ENCODE measurements at regions not wholly inside any gene's neighbourhood (a gene's known extent, or its start where the extent isn't known, plus 50 kb on each side); places are given as distances from the start of the nearest gene placed in this dataset.
A peak's percentile ranks its signal among the peaks of the same experiment; 100 is the strongest.
"Not testable (repeated sequence)": the region's sequence is repeated elsewhere in the genome, so short reads cannot be mapped to it uniquely, and the experiment has no call there.

DNA sequence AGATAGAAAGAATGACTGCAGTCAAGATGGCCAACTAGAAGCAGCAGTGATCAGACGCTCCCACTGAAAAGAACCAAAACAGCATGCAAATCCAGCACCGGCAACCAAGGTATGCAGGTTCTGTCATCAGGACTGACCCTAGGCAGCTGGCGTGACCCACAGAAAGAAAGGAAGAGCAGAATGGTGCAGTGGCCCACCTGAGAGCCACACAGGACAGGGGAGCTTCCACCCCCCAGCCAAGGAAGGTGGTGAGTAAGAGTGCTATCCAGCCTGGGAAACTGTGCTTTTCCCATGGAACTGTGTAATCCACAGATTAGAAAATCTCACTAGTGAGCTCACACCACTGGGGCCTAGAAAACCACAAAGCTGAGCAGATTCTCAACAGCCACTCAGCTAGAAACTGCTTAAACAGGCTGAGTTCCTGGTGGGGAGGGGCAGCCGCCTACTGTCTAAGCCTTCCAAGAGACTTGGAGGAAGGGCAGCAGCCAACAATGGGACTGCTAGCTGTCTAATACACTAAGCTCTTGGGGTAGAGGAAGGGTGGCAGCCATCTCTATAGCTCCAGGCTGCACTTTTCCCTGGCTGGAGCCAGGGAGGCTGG, 127.9 kb downstream of the EVA1A start:
- no peaks in the 10 kb centered on the region for H3K36me3 Mint-ChIP-seq
- H3K4me1 Mint-ChIP-seq, result peaks cover 36% of the 10 kb centered on the region
- DNase-seq (ENCODE audit: low spot score in 2 of 2) (no peak), ATAC-seq (ENCODE audit: low read depth) (peak; percentile 38)
- H3K27me3 Mint-ChIP-seq, result no peaks in the 10 kb centered on the region
- peak overlapping the region; percentile 1 for H3K27ac Mint-ChIP-seq
- H3K9me3 Mint-ChIP-seq, result no peaks in the 10 kb centered on the region
- peak overlapping the region; percentile 75 for H3K4me3 Mint-ChIP-seq

DNA sequence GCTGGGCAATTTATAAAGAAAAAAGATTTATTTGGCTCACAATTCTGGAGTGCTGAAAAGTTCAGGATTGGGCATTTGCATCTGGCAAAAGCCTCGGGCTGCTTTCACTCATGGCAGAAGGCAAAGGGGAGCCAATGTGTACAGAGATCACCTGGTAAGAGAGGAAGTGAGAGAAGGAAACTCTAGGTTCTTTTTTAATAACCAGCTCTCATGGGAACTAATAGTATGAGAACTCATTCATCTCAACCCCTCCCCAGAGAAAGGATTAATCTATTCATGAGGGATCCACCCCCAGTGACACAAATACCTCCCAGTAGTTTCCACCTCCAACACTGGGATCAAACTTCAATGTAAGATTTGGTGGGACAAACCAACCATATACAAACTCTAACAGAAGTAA, 129.0 kb downstream of the EVA1A start:
- Mint-ChIP-seq H3K4me3 (peak overlapping the region; percentile 78), H3K27ac (peak overlapping the region; percentile 81), H3K36me3 (no peaks in the 10 kb centered on the region), H3K9me3 (no peaks in the 10 kb centered on the region), H3K4me1 (peaks cover 41% of the 10 kb centered on the region), H3K27me3 (no peaks in the 10 kb centered on the region)
- ATAC-seq (ENCODE audit: low read depth) (peak; percentile 95), DNase-seq (ENCODE audit: low spot score in 2 of 2) (peak; percentile 23 to 28)

DNA sequence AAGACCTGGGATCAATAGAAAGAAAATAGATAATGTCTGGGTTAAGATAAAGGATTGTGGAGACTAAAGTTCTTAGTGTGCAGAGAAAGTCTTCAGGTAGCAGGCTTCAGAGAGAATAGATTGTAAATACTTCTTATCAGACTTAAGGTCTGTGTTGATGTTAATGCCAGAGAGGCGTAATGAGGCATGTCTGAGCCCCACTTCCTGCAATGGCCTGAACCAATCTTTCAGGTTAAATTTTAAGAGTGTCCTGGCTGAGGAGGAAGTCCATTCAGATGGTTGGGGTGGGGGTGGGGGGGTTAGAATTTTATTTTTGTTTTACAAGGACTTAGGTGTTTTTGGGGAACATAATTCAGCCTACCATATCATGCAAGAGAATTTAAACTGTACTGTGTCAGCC, 129.5 kb downstream of the EVA1A start:
- H3K4me1 Mint-ChIP-seq, result peaks cover 41% of the 10 kb centered on the region
- H3K9me3 Mint-ChIP-seq, result no peaks in the 10 kb centered on the region
- ATAC-seq (ENCODE audit: low read depth), result peak; percentile 25

DNA sequence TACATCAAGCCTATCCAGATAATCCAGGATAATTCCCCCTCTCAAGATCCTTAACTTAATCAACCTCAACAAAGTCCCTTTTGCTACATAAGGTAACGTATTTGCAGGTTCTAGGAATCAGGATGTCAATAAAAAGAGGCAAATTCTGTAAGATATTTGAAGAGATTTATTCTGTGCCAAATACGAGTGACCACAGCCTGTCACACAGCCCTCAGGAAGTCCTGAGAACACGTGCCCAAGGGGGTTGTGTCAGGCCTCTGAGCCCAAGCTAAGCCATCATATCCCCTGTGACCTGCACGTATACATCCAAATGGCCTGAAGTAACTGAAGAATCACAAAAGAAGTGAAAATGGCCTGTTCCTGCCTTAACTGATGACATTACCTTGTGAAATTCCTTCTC, 130.3 kb downstream of the EVA1A start:
- not testable (repeated sequence) for H3K4me3 Mint-ChIP-seq; ATAC-seq (ENCODE audit: low read depth); DNase-seq (ENCODE audit: low spot score in 2 of 2); H3K36me3 Mint-ChIP-seq; H3K27me3 Mint-ChIP-seq; H3K9me3 Mint-ChIP-seq
- Mint-ChIP-seq H3K4me1 (peaks cover 41% of the 10 kb centered on the region), H3K27ac (peak overlapping the region; percentile 81)

More for the DNA sequence above, 129.5 kb downstream of the EVA1A start:
- Mint-ChIP-seq H3K27me3 (no peaks in the 10 kb centered on the region), H3K36me3 (no peaks in the 10 kb centered on the region), H3K27ac (peak overlapping the region; percentile 81), H3K4me3 (peak overlapping the region; percentile 45)
- DNase-seq (ENCODE audit: low spot score in 2 of 2), result no peak

DNA sequence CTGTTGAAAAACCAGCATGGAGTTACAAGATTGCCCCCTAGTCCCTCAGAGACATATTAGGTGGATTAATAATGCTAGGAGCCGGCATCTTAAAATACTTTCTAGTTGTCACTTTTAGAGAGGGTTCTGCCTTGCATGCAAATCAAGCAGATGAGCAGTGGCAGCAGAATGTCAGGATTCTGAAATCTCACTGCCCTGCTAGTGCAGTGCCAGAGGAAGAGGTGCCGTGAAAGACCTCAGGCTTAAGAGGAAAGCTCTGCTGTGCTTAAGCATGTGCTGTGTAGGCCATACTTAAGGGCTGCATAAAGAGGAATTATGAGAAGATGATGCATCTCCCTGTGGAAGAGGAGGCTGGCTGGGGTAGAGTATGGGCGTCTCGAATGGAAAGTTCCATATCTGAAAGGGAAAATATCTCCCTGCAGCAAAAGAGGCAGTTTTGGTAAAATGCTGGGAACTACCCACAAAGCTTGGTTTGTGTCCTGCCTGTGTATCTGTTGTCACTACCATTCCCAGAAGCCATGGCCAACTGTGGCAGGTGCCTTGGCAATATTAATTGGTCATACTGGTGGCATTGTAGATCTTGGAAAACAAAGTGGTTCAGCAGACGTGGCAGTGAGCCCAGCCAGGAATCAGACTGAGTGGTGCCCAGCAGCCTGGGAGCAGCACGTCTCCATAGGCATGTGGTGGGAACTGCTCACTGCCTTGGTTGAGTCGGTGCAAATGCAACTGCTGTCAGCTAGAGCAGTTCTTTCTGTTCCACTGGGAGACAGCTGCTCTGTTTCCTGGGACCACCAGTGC, 131.9 kb downstream of the EVA1A start:
- no peaks in the 10 kb centered on the region for H3K27me3 Mint-ChIP-seq
- peaks cover 41% of the 10 kb centered on the region for H3K4me1 Mint-ChIP-seq
- no peaks in the 10 kb centered on the region for H3K9me3 Mint-ChIP-seq
- no peak for ATAC-seq (ENCODE audit: low read depth)
- H3K36me3 Mint-ChIP-seq, result no peaks in the 10 kb centered on the region
- no peak for DNase-seq (ENCODE audit: low spot score in 2 of 2)
- peak overlapping the region; percentile 1 for H3K27ac Mint-ChIP-seq
- peak overlapping the region; percentile 47 for H3K4me3 Mint-ChIP-seq

DNA sequence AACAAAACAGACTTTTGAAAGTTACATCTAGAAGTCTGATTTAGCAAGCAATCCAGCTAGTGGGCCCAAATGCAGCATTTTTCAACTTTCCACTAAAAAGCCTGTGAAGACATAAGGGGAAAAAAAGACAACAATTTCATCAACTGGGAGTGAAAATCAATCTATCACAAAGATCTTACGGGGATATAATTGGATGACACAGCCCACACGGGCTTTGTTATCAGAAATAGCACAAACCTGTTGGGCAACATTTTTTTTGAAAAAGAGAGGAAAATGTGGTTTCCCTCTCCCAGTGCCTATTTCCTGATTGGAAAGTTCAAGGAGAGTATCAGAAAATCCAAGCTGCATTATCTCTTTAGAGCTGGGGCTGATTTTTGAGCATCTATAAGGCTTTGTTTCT, 132.7 kb downstream of the EVA1A start:
- H3K4me3 Mint-ChIP-seq, result no peak overlapping the region
- ATAC-seq (ENCODE audit: low read depth) (no peak), DNase-seq (ENCODE audit: low spot score in 2 of 2) (no peak)
- peaks cover 41% of the 10 kb centered on the region for H3K4me1 Mint-ChIP-seq
- no peaks in the 10 kb centered on the region for H3K36me3 Mint-ChIP-seq
- peak overlapping the region; percentile 1 for H3K27ac Mint-ChIP-seq
- H3K9me3 Mint-ChIP-seq, result no peaks in the 10 kb centered on the region
- no peaks in the 10 kb centered on the region for H3K27me3 Mint-ChIP-seq

DNA sequence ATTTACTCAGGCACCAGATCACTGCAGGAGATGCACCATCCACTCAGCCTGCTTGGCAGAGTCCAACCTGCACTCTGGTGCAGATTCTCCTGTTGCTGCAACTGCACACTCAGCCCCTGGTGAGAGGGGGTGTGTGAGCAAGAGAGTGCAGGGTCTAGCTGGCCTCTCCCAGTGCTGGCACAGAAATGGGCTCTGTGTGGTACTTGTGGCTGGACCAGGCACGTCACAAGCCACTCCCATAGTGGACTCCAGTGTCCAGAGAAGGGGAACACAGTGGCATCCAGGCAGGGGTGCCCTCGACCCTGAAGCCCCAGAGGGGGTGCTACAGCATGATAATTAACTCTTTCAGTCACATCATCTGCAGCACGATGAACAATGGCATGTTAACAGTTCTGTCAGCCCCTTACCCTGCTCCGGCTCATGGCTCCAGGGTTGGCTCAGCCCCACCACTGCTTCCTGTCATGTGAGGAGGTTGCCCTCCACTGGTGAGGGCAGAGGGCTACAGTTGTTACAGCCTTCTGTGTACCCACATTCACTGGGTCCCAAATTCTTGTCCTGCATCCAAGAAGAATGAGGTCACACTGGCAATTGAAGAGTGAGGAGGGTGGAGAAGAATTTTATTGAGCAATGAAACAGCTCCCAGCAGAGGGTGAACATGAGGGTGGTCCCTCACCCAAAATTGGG, 135.7 kb downstream of the EVA1A start:
- Mint-ChIP-seq H3K4me3 (no peak overlapping the region), H3K27ac (no peak overlapping the region), H3K36me3 (no peaks in the 10 kb centered on the region), H3K9me3 (no peaks in the 10 kb centered on the region), H3K27me3 (no peaks in the 10 kb centered on the region), H3K4me1 (peaks cover 20% of the 10 kb centered on the region)
- ATAC-seq (ENCODE audit: low read depth), result no peak
- DNase-seq (ENCODE audit: low spot score in 2 of 2), result no peak

DNA sequence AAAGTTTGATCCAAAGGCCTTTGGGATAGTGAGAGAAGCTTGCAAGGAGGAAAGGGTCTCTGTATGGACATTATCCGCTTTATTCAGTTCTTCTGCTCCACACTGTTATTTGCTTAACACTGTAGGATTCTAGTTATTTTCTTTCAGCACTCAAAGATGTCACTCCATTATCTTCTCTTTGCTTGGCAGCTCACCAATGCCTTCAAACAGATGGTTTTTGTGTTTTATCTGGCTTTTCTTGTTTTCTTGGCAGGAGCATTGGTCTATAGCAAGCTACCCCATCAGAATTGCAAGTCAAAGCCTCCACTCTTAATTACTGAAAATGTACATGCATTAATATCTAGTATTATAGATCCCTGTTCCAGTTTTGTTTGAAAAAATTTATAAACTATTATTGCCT, 138.8 kb downstream of the EVA1A start:
- Mint-ChIP-seq H3K36me3 (no peaks in the 10 kb centered on the region), H3K27ac (no peak overlapping the region), H3K4me1 (peaks cover 8% of the 10 kb centered on the region), H3K4me3 (no peak overlapping the region), H3K9me3 (no peaks in the 10 kb centered on the region), H3K27me3 (no peaks in the 10 kb centered on the region)
- ATAC-seq (ENCODE audit: low read depth) (no peak), DNase-seq (ENCODE audit: low spot score in 2 of 2) (no peak)

DNA sequence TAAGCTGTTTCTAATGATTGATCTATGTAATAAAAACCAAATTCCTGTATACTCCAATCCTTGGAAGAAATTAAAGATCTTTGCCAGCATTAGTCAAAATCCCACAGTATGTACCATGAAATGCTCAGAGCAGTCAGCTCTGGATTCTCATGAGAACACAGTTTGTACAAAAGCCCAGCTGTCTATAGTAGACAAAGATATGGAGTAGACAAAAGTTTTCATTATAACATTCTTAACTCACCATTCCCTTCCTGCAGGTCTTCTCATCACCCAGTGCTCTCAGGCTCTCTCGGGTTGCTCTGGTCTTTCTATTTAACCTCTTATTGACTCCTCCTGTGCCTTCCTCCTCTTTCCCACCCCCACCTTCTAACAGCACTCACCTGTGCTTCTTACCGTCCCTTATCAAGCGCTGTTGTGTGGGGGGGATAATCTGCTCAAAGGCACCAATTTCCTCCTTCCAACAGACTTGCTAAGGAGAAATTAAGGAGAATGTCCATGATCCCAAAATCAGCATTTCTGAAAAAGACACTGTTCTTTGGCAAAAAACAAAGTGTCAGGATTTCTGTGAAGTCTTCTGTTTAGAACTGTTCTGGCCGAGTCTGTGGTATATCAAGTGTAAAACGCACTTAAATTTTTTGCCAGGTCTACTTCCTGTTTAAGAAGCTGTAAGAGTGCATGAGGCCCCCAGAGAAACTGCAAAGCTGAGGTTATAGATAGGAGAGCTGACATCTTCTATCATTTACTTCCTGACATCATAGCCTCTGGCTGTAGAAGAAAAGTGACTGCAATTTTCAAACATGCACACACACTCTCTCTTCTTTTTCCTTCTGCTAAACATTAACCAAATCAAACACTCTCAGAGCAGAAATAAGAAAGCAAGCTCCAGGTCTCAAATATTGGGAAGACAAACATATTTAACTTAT, 144.1 kb downstream of the EVA1A start:
- H3K9me3 Mint-ChIP-seq, result peaks cover 3% of the 10 kb centered on the region
- DNase-seq (ENCODE audit: low spot score in 2 of 2) (peak in 1 of 2 donors; percentile 26), ATAC-seq (ENCODE audit: low read depth) (peak; percentile 91)
- peaks cover 11% of the 10 kb centered on the region for H3K36me3 Mint-ChIP-seq
- peaks cover 33% of the 10 kb centered on the region for H3K4me1 Mint-ChIP-seq
- H3K4me3 Mint-ChIP-seq, result peak overlapping the region; percentile 96
- H3K27me3 Mint-ChIP-seq, result no peaks in the 10 kb centered on the region
- peak overlapping the region; percentile 96 for H3K27ac Mint-ChIP-seq

DNA sequence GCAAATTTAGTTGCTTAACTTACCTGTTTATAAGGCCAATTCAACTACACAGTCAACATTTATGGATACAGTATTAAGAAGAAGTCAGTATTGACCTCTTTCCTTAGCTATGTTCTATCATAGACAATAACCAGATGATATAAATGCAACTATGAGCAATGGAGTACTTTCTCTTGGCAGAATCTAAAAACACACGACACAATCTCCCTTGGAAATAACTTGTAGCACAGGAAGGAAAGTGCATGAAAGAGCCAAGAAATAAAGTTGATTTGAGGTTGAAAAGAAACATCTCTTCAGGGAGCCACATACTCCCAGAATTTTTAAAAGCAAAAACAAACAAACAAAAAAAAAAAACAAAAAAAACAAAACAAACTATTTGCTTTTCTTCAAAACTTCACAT, 145.0 kb downstream of the EVA1A start:
- no peak for DNase-seq (ENCODE audit: low spot score in 2 of 2)
- Mint-ChIP-seq H3K4me1 (peaks cover 32% of the 10 kb centered on the region), H3K36me3 (peaks cover 18% of the 10 kb centered on the region), H3K27ac (no peak overlapping the region), H3K4me3 (peak overlapping the region; percentile 79), H3K27me3 (no peaks in the 10 kb centered on the region), H3K9me3 (peaks cover 6% of the 10 kb centered on the region)
- ATAC-seq (ENCODE audit: low read depth), result no peak

DNA sequence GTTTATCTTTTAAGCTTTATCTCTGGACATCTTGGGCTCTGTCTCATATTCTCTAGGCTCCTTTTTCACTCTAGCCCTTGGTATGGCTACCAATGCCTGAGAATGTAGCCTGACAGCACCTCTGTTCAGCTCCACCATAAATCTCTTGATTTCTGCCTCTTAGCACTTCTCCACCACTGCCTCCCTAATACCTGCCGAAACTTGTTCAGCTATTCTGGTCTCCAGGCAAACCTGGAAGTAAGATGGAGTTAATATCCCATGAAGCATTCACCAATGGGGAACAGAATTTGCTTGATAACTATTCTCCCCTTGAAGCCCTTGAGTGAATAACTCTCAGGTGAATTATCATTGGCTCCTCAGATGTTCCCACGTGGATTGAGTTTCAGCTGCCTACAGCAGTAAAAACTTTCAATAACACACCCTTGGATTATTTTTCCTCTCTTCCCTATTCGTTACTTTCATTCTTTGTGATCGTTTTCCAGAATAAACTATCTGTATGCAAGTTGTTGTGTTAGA, 145.6 kb downstream of the EVA1A start:
- no peak for DNase-seq (ENCODE audit: low spot score in 2 of 2)
- Mint-ChIP-seq H3K27me3 (no peaks in the 10 kb centered on the region), H3K9me3 (peaks cover 11% of the 10 kb centered on the region), H3K27ac (no peak overlapping the region), H3K4me1 (peaks cover 30% of the 10 kb centered on the region), H3K4me3 (peak overlapping the region; percentile 79), H3K36me3 (peaks cover 23% of the 10 kb centered on the region)
- ATAC-seq (ENCODE audit: low read depth), result no peak

DNA sequence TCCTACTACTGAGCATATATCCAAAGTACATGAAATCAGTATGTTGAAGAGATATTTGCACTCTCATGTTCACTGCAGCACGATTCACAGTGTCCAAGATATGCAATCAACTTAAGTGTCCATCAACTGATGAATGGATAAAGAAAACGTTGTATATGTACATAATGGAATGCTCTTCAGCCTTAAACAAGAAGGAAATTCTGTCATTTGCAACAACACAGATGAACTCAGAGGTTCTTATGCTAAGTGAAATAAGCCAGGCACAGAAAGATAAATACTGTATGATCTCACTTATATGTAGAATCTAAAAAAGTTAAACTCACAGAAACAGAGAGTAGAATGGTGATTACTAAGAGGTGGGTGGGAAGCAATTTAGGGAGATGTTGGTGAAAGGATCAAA, 149.2 kb downstream of the EVA1A start:
- H3K27me3 Mint-ChIP-seq, result no peaks in the 10 kb centered on the region

DNA sequence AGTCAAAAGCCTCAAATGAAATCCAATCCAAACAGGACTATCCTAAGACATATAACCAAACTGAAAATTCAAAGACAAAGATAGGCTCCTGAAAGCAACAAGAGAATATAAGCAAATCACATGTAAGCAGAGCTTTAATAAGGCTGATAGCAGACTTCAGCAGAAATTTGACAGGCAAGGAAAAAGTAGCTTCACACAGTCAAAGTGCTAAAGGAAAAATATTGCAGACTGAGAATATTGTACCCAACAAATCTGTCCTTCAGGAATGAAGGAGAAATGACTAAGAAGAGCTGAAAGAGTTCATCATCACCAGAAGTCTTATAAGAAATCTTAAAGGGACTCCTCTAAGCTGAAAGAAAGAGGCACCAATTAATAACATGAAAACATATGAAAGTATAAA, 150.0 kb downstream of the EVA1A start:
- DNase-seq (ENCODE audit: low spot score in 2 of 2) (no peak), ATAC-seq (ENCODE audit: low read depth) (no peak)
- Mint-ChIP-seq H3K4me1 (peaks cover 30% of the 10 kb centered on the region), H3K27ac (no peak overlapping the region), H3K36me3 (peaks cover 29% of the 10 kb centered on the region), H3K27me3 (no peaks in the 10 kb centered on the region), H3K4me3 (no peak overlapping the region), H3K9me3 (peaks cover 14% of the 10 kb centered on the region)

More for the DNA sequence above, 149.2 kb downstream of the EVA1A start:
- ATAC-seq (ENCODE audit: low read depth) (no peak), DNase-seq (ENCODE audit: low spot score in 2 of 2) (no peak)
- H3K36me3 Mint-ChIP-seq, result peaks cover 29% of the 10 kb centered on the region
- no peak overlapping the region for H3K4me3 Mint-ChIP-seq
- peaks cover 14% of the 10 kb centered on the region for H3K9me3 Mint-ChIP-seq
- H3K4me1 Mint-ChIP-seq, result peaks cover 30% of the 10 kb centered on the region
- H3K27ac Mint-ChIP-seq, result no peak overlapping the region

Measured in memory B cell (primary cell).